Pancreas (tissue), 10 donors: ENCODE measurements at regions not wholly inside any gene's neighbourhood (a gene's known extent, or its start where the extent isn't known, plus 50 kb on each side); places are given as distances from the start of the nearest gene placed in this dataset.

ENCODE experiments used
- ATAC-seq, 4 donors: fragments of 200-7000 bp; cut with Tn5 transposase; one replicate each; pipeline versions ENCODE4 v1.8.0 to v1.9.1; 2020; ENCODE audit warnings: mild to moderate bottlenecking in 4 of 4, moderate library complexity in 4 of 4
- DNase-seq, 6 donors: peaks; one replicate each; pipeline ENCODE4 v3.0.0-alpha.2; 2020
- FAIRE-seq: peaks from 2 replicates; lab custom pipeline; 2012; peaks lifted over from hg19 to GRCh38; lab: Jason Lieb, UNC
- H3K27ac ChIP-seq, 4 donors: fragments of 200-600 bp; sonication (generic); 1 replicate in 3 of 4; 2 replicates in 1 of 4; pipeline versions ENCODE4 v1.5.0 to v1.8.0; 2020
- H3K27me3 ChIP-seq, 4 donors: fragments of 200-600 bp; one replicate each; pipeline ENCODE4 v1.8.0; 2021
- H3K36me3 ChIP-seq, 3 donors: fragments of 200-600 bp; sonication (generic) in 1 of 3; one replicate each; pipeline versions ENCODE4 v1.5.0 to v1.8.0; 2020 to 2021
- H3K4me1 ChIP-seq, 3 donors: fragments of 200-600 bp; one replicate each; pipeline ENCODE4 v1.8.0; 2021
- H3K4me3 ChIP-seq, 4 donors: fragments of 200-600 bp; sonication (generic) in 2 of 4; one replicate each; pipeline versions ENCODE4 v1.5.0 to v1.8.0; 2020 to 2021
- H3K9me3 ChIP-seq, 4 donors: fragments of 200-600 bp; one replicate each; pipeline ENCODE4 v1.8.0; 2021
- CTCF ChIP-seq, 4 donors: fragments of 200-600 bp; sonication (generic) in 3 of 4; IDR thresholded peaks; one replicate each; pipeline versions ENCODE4 v1.5.0 to v1.8.0; 2021; ENCODE audit warnings: antibody characterized with exemption in 4 of 4
- WGBS, 2 donors: extraction: QIAGEN DNeasy Blood & Tissue Kit; methylation state at CpG; one replicate each; pipeline ENCODE4 v1.1.7; 2013; 5-methylcytosine and 5-hydroxymethylcytosine counted together
- intact Hi-C, 3 donors: fragments of 100-400 bp; cut with DNase I; formaldehyde crosslinking; loops; one replicate each; pipeline versions ENCODE4 v1.11.1 to v1.14.2; 2022
- donor health status: healthy with polysubstance abuse.
- donor health status: DM: no; HTN: no; CAD: no; lungs with moderate emphysema.
- donor health status: DM: no; HTN: no; CAD: no.
- donor health status: control.
- donor health status: control.
- donor health status: Bipolar disorder and iron deficiency.
- donor health status: DM: yes; HTN: yes; CAD: no.
- donor health status: DM: no; HTN: no; CAD: no.
- donor health status: DM: no; HTN: no; CAD: no.
- donor health status: DM: yes; HTN: yes; CAD: no.

GRCh38 chr6:9361749-9362148 lies 926.4 kb upstream of the SLC35B3 start:
- ATAC-seq = no peak
- no peak for DNase-seq
- H3K36me3 ChIP-seq = no peaks in the 10 kb centered on the region
- no peaks in the 10 kb centered on the region for H3K27me3 ChIP-seq
- no peak for FAIRE-seq
- H3K4me3 ChIP-seq = no peak overlapping the region
- no peaks in the 10 kb centered on the region for H3K4me1 ChIP-seq
- no peak overlapping the region for H3K27ac ChIP-seq
- 45% methylated on average over 2 of the region's 2 CpGs for WGBS, 2 donors
- intact Hi-C loops = no loop called here
- TF ChIP-seq CTCF (IDR thresholded peaks at IDR 0.05) = no peak
- no peaks in the 10 kb centered on the region for H3K9me3 ChIP-seq

- intact Hi-C loops = no loop called here
- no peak for TF ChIP-seq CTCF (IDR thresholded peaks at IDR 0.05)
- Histone ChIP-seq H3K27me3 (no peaks in the 10 kb centered on the region), H3K9me3 (no peaks in the 10 kb centered on the region), H3K27ac (no peak overlapping the region), H3K4me3 (no peak overlapping the region), H3K36me3 (no peaks in the 10 kb centered on the region), H3K4me1 (no peaks in the 10 kb centered on the region)
- FAIRE-seq = no peak
- no peak for DNase-seq
- ATAC-seq = no peak
Observed at GRCh38 chr6:9360881-9361280, 925.5 kb upstream of the SLC35B3 start.

DNA sequence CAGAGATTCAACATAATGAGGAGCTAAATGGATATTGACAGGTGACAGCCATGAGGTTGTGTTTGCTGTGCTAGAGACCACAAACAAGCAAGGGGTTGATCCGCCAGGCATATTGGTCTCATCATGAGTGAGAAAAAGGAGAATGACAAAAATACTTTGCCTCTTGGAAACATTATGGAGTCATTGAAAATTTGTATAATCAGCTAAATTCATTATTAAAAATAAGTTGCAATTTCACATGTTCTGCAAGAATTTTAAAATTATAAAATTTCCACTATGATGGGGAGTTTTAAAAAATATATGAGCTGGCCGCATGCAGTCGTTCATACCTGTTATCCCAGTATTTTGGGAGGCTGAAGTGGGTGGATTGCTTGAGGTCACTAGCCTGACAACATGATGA lies 912.3 kb upstream of the SLC35B3 start:
- intact Hi-C loops = no loop called here
- Histone ChIP-seq H3K27ac (no peak overlapping the region), H3K4me3 (no peak overlapping the region), H3K4me1 (no peaks in the 10 kb centered on the region), H3K36me3 (no peaks in the 10 kb centered on the region), H3K9me3 (no peaks in the 10 kb centered on the region), H3K27me3 (no peaks in the 10 kb centered on the region)
- WGBS, 2 donors = 60 to 73% methylated on average over 3 of the region's 3 CpGs
- ATAC-seq (no peak), DNase-seq (no peak), FAIRE-seq (no peak)
- no peak for TF ChIP-seq CTCF (IDR thresholded peaks at IDR 0.05)

DNA sequence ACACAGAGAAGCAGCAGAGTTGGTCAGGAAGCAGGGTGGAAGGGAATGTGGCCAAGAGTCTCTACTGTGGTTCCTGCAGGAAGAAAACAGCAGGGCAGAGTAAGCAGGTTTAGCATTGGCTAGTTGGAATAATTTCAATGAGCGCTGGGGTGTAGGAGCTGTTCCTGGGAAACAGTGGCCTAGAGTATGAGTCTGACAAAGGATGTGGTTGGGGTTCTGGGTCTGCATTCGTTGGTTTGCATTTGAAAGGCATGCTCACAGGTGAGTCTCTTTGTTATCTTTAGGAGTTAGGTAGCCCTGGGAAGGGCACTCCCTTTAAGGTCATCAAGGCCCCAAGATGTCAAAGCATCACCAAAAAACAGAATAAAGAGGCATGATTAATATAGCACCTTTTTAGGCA lies 911.6 kb upstream of the SLC35B3 start:
- WGBS, 2 donors = 61 to 74% methylated on average over 2 of the region's 2 CpGs
- no peaks in the 10 kb centered on the region for H3K36me3 ChIP-seq
- DNase-seq (no peak), FAIRE-seq (no peak), ATAC-seq (no peak)
- no peaks in the 10 kb centered on the region for H3K4me1 ChIP-seq
- H3K27me3 ChIP-seq = no peaks in the 10 kb centered on the region
- no peaks in the 10 kb centered on the region for H3K9me3 ChIP-seq
- H3K4me3 ChIP-seq = no peak overlapping the region
- intact Hi-C loops = no loop called here
- no peak overlapping the region for H3K27ac ChIP-seq
- no peak for TF ChIP-seq CTCF (IDR thresholded peaks at IDR 0.05)

DNA sequence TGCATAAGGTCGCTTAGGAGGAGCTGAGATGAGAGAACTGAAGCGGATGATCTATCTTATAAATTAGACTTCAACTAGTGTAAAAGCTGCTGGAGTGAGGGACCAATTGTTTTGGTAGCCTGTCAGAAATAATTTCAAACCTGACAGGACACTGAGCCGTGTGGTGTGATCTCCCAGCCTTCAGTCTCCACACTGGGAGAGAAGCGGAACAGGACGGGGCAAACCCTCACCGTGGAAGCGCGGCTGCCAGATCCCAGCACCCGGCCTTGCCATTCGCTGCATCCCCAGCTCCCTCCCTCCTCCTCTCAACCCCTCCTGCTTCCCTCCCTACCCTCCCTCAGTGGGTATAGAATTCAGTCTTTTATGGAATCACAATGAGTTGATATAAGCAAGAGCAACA lies 900.1 kb upstream of the SLC35B3 start:
- intact Hi-C loops = no loop called here

More for the DNA sequence above, 900.1 kb upstream of the SLC35B3 start:
- Histone ChIP-seq H3K27me3 (no peaks in the 10 kb centered on the region), H3K36me3 (no peaks in the 10 kb centered on the region), H3K27ac (no peak overlapping the region), H3K4me1 (no peaks in the 10 kb centered on the region), H3K4me3 (no peak overlapping the region), H3K9me3 (no peaks in the 10 kb centered on the region)
- no peak for FAIRE-seq
- no peak for ATAC-seq
- WGBS, 2 donors = 69 to 84% methylated on average over 10 of the region's 10 CpGs
- no peak for DNase-seq
- TF ChIP-seq CTCF (IDR thresholded peaks at IDR 0.05) = no peak
